Caki2 (cell line): ENCODE measurements at regions not wholly inside any gene's neighbourhood (a gene's known extent, or its start where the extent isn't known, plus 50 kb on each side); places are given as distances from the start of the nearest gene placed in this dataset.

Source experiments
- DNase-seq: peaks from one replicate; pipeline ENCODE4 v3.0.0-alpha.2; 2015; ENCODE audit warnings: low read depth
- in situ Hi-C: cut with HindIII; loops from 2 replicates; pipeline ENCODE4 v1.10.0; 2016; ENCODE audit warnings: low sequenced_read_pairs, low pct_unique_long_range_greater_than_20kb, mixed read lengths

- no peak for DNase-seq
- in situ Hi-C loops: no loop called here
Observed at GRCh38 chr3:72359743-72360142, 488.5 kb downstream of the SHQ1 start.

GRCh38 chr3:72355168-72355567, 493.1 kb downstream of the SHQ1 start:
- DNase-seq: no peak
- in situ Hi-C loops: no loop called here

DNA sequence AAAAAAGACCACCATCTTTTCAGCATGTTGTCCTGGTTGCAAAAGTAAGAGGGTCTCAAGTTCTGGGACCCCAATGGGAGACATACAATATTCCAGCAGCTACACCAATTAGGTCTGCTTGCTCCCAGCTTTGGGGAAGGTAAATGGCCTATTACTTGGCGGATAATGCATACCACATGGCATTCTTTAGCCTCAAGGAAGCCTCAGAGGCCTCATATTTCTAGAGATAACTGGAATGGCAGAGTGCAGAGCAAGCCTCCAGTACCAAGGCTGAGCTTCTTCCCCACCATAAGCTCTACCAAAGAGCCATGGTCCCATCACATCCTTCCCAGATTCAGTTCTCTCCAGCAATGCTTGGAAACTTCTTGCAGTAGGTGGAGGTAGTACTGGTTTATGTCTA, 493.8 kb downstream of the SHQ1 start:
- DNase-seq: no peak
- in situ Hi-C loops: no loop called here

DNA sequence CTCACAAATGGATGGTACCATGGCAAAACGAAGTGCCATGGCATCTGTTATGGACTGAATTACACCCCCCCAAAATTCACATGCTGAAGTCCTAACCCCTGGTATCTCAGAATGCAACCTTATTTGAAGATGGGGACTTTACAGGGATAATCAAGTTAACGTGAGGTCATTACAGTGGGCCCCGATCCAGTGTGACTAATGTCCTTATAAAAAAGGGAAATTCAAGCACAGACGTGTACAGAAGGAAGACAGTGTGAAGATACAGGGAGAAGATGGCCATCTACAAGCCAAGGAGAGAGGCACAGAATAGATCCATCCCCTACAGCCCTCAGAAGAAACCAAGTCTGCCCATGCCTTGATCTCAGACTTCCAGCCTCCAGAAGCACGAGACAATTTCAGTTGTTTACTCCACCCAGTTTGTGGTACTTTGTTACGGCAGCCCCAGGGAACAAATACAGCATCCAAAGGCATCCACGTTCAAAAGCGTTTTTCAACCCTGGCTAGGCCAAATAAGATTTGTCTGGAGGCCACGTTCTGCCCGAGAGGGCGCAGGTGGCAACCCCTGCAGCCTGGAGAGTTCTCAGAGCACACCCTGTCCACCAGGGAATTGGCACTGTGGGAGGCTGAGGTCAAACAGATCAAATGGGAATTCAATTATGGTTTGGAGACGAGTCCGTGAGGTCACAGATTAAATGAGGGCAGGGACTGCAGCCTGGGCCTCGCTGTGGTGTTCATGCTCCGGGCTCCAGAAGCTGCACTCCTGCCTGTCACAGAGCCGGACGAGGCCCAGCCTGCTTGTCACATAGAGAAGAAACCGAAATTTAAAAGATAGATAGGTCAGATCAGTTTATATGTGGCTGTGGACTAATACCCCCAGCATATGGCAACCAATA, 494.8 kb downstream of the SHQ1 start:
- DNase-seq: no peak
- in situ Hi-C loops: no loop called here

GRCh38 chr3:72352176-72352575, 496.1 kb downstream of the SHQ1 start:
- in situ Hi-C loops: no loop called here
- no peak for DNase-seq

DNA sequence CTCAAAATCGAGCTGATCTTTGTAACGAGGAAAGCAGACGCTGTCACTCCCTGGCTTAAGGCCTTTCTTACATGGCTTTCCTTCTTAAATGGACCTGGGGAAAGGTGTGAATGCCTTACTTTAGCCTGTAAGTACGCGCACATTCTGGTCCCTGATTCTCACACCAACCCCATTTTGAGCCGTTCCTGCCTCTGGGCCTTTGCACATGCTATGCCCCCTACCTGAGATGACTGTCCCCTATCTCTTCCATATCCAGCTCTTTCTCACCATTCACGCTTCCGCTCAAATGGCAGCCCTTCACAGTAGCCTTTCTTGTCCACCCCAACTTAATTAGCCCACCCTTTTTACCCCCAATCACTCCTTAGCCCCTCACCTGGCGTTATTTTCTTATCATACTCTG, 496.7 kb downstream of the SHQ1 start:
- in situ Hi-C loops: no loop called here
- no peak for DNase-seq

GRCh38 chr3:72350761-72351505, 497.3 kb downstream of the SHQ1 start:
- in situ Hi-C loops: no loop called here
- no peak for DNase-seq

DNA sequence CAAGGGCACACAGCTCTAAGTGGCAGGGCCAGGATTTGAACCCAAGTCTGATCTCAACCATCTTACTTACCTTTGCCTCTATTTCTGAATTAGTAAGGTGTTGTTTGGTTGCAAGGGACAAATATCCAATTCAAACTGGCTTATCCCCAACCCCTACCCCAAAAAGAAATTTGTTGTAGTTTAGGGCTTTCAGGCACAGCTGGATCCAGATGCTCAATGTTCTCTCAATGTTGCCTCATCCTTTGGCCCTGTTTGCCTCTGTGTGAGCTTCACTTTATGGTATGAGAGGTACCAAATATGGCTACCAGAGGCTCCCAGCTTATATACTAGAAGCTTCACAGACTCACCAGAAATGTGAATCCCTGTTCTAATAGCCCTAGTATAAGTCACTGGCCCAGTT, 499.9 kb downstream of the SHQ1 start:
- in situ Hi-C loops: no loop called here
- DNase-seq: no peak

- no peak for DNase-seq
- in situ Hi-C loops: no loop called here
Observed at GRCh38 chr3:72347819-72348319, 500.4 kb downstream of the SHQ1 start.

DNA sequence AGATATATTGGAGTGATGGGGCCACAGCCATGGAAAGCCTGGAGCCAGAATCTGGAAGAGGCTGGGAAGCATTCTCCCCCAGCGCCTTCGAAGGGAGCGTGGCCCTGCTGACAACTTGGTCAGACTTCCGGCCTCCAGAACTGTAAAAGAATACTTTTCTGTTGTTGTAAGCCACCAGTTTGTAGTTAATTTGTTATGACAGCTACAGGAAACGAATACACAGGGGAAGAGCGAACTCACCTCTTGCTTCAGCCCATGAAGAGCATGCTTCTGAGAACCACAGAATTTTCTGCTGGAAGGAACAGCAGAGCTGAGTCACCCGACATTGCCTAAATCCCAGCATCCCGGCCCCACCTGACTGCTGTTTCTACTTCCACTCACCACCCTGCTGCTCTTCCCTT, 501.7 kb downstream of the SHQ1 start:
- in situ Hi-C loops: no loop called here
- no peak for DNase-seq

DNA sequence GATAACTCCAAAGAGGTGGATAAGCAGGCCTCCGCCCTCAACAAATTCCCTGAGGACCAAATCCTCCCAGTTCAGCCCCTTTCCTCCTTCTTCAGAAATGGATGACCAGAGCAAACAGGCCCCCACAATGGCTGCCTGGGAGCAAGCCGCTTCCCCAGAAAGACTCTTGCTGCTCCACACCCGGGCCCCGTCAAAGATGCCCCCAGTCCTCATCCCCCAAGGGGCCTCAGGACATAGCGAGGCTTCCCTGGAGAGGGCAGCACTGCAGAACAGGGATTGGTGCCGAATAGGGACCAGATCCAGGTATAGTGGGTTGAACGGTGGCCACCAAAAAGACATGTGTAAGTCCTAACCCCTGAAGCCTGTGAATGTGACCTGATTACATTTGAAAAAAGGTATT, 502.3 kb downstream of the SHQ1 start:
- in situ Hi-C loops: no loop called here

DNA sequence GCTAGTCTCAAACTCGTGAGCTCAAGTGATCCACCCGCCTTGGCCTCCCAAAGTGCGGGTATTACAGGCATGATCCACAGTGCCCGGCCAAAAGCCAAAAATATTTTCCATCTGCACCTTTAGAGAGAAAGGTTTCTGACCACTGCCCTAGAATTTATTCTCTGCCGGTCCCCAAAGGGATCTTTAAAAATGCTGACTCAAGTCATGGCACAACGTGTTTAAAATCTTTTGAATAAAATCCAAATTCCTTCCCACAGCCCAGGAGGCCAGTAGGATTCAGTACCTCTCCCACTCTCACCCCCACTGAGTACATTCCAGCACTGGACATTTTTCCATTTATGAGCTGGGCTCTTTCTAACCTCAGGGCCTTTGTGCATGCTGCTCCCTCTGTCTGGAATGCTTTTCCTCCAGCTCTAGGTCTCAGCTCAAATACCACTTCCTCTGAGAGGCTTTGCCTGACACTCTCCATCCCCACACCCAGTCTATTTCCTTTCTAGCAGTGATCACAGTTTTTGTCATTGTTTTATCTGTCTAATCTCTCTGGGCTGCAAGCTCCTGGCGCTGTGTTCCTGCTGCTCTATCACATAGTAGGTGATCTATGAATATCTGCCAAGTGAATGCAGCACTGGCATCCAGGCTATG, 502.9 kb downstream of the SHQ1 start:
- no peak for DNase-seq
- in situ Hi-C loops: no loop called here

More for the DNA sequence above, 502.3 kb downstream of the SHQ1 start:
- DNase-seq: no peak

GRCh38 chr3:72344647-72345046, 503.6 kb downstream of the SHQ1 start:
- DNase-seq: no peak
- in situ Hi-C loops: no loop called here

GRCh38 chr3:72344236-72344635, 504.0 kb downstream of the SHQ1 start:
- in situ Hi-C loops: no loop called here

GRCh38 chr3:72343078-72343477, 505.2 kb downstream of the SHQ1 start:
- in situ Hi-C loops: no loop called here
- DNase-seq: peak; percentile 27

More at GRCh38 chr3:72344236-72344635, 504.0 kb downstream of the SHQ1 start:
- no peak for DNase-seq

- in situ Hi-C loops: no loop called here
- no peak for DNase-seq
Observed at GRCh38 chr3:72342450-72342849, 505.8 kb downstream of the SHQ1 start.

DNA sequence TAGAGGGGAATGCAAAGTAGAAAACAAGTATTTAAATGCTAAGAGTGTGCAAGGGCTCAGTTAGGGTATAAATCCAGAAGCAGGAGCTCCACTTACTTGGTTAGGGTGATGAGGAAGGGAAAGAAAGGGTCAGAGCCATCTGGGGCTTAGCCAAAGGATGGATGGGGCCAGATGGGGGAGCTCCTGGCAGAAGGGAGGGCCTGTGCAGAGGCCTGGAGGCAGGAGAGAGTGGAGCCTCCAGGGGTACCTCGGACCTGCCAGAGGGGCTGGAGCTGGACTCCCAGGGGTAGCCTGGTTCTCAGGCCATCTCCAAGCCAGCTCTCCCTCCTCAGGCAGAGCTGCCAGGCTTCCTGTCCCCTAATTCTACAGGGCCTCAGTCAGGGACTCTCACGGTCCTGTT, 506.3 kb downstream of the SHQ1 start:
- in situ Hi-C loops: no loop called here
- DNase-seq: no peak

GRCh38 chr3:72341380-72341770, 506.9 kb downstream of the SHQ1 start:
- in situ Hi-C loops: no loop called here
- DNase-seq: no peak
